GM12872 (cell line): ENCODE measurements at regions not wholly inside any gene's neighbourhood (a gene's known extent, or its start where the extent isn't known, plus 50 kb on each side); places are given as distances from the start of the nearest gene placed in this dataset.

Source experiments
- TF ChIP-seq, protein P1 (sequence below): IDR thresholded peaks from 3 replicates; pipeline ENCODE4 v1.5.1; 2011; ENCODE audit warnings: low read depth, mild to moderate bottlenecking, low read length, moderate library complexity; ENCODE audit not compliant: insufficient read depth

GRCh38 chr16:18041864-18042834 is 294.4 kb downstream of the NPIPA8 start:
- TF ChIP-seq, protein P1, sequence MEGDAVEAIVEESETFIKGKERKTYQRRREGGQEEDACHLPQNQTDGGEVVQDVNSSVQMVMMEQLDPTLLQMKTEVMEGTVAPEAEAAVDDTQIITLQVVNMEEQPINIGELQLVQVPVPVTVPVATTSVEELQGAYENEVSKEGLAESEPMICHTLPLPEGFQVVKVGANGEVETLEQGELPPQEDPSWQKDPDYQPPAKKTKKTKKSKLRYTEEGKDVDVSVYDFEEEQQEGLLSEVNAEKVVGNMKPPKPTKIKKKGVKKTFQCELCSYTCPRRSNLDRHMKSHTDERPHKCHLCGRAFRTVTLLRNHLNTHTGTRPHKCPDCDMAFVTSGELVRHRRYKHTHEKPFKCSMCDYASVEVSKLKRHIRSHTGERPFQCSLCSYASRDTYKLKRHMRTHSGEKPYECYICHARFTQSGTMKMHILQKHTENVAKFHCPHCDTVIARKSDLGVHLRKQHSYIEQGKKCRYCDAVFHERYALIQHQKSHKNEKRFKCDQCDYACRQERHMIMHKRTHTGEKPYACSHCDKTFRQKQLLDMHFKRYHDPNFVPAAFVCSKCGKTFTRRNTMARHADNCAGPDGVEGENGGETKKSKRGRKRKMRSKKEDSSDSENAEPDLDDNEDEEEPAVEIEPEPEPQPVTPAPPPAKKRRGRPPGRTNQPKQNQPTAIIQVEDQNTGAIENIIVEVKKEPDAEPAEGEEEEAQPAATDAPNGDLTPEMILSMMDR: no peak

DNA sequence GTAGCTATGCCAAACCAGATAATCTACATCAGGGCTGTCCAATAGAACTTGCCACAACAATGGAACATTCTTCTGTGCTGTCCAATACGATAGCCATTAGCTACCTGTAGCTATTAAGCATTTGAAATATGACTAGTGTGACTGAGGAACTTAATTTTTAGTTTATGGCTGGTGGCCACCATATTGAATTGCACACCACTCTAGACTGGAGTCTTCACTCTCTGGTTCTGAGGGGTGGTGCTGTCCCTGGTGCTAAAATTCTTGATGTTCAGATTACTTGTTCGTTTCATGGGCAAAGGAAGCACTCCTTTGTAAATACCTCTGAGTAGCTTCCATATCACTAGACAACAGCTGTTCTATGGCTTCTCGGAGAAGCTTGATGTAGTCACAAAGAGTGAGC is 296.6 kb downstream of the NPIPA8 start:
- TF ChIP-seq, protein P1: no peak

DNA sequence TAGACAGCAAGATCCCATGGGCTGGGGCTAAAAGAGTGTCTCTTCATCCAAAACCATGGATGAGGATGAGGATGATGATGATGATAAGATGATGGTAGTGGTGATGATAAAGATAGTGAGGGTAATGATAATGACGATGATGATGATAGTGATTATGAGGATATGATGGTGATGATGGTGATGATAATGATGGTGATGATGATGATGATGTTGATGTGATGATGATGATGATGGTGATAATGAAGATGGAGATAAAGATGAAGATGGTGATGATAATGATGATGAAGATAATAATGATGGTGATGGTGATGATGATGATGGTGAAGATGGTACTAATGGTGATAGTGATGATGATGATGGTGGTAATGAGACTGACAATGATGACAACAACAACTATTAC is 299.5 kb downstream of the NPIPA8 start:
- TF ChIP-seq, protein P1: no peak

- TF ChIP-seq, protein P1: no peak
These were observed 311.9 kb downstream of the NPIPA8 start for GRCh38 chr16:18024611-18025010.

DNA sequence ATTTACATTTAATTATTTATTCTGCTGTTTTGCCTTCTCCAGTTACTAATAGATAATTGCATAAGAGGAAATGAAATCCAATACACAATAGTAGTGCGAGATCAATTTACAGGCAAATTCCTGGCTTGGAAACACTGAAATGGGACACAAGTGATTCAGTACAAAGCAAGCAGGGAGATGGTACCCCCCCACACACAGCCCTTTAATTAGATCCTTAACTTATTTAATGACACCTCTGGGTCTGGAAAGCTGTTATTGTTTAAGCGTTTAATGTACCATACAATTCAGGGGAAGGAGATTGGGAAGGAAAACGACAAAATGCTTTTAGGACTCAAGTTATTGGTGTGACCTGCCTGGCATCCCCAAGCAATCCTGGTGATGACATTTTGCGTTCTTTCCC is 318.2 kb downstream of the NPIPA8 start:
- TF ChIP-seq, protein P1: no peak

DNA sequence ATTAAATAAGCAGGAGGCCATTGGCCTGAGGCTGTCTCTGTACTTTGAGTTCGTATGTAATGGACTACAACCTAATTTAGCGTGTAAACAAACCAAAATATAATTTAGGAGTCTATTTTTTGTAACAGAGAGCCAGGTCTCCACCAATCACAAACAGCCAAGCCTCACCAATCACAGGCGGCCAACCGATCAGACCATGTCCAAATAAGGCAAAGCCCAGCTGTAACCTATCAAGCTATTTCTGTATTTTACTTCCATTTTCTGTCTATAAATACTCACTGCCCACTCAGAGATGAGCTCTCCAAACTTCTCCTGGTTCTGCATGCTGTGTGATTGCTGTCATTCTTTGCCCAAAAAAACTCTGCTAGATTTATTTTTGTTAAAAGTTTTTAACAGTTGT is 322.7 kb downstream of the NPIPA8 start:
- TF ChIP-seq, protein P1: no peak

- TF ChIP-seq, protein P1: no peak
These were observed 328.2 kb downstream of the NPIPA8 start for GRCh38 chr16:18008356-18008755.
